Type B pancreatic cell (in vitro differentiated cells): ENCODE measurements at regions not wholly inside any gene's neighbourhood (a gene's known extent, or its start where the extent isn't known, plus 50 kb on each side); places are given as distances from the start of the nearest gene placed in this dataset.

Experiments
- DNase-seq: peaks from one replicate; pipeline ENCODE4 v3.0.0; 2021; ENCODE audit warnings: mixed read lengths; ENCODE audit not compliant: unreplicated experiment; ENCODE audit errors: extremely low spot score
- H3K27ac Mint-ChIP-seq: 2 replicates; pipeline ENCODE4 v1.8.0; 2021; ENCODE audit warnings: mild to moderate bottlenecking, mixed read lengths
- H3K27me3 Mint-ChIP-seq: 2 replicates; pipeline ENCODE4 v1.8.0; 2021; ENCODE audit warnings: mixed read lengths
- H3K36me3 Mint-ChIP-seq: 2 replicates; pipeline ENCODE4 v1.8.0; 2021; ENCODE audit warnings: mixed read lengths
- H3K4me1 Mint-ChIP-seq: one replicate; pipeline ENCODE4 v1.8.0; 2021; ENCODE audit warnings: mixed read lengths; ENCODE audit not compliant: unreplicated experiment
- H3K4me3 Mint-ChIP-seq: 2 replicates; pipeline ENCODE4 v1.8.0; 2021; ENCODE audit warnings: mild to moderate bottlenecking, mixed read lengths
- H3K9me3 Mint-ChIP-seq: 2 replicates; pipeline ENCODE4 v1.8.0; 2021; ENCODE audit warnings: mixed read lengths
- TF ChIP-seq, protein P1 (sequence below): fragments of 200-600 bp; sonication (generic); conservative IDR thresholded peaks from 2 replicates; pipeline ENCODE4 v1.5.0; 2021; ENCODE audit warnings: antibody characterized with exemption, mild to moderate bottlenecking

DNA sequence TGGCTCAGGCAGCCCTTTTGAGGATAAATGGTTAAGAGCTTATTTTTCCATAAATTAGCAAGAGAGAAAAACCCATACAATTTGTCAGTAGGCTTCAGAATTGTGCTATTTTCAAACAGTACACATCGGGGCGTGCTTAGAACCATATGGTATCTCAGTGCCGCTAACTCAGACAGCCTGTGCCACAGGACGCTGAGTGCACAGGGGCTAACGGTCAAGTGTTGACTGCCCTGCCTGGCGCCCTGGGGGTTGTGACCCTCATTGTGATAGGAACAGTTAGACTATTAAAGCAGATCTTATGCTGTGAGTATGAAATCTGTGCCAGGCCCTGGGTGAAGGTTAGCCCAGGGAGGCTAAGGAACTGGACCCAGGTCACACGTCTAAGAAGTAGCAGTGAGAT lies 1519.7 kb downstream of the BRD1 start:
- H3K9me3 Mint-ChIP-seq: peaks cover 6% of the 10 kb centered on the region
- H3K27ac Mint-ChIP-seq: no peak overlapping the region
- peaks cover 3% of the 10 kb centered on the region for H3K27me3 Mint-ChIP-seq
- H3K4me3 Mint-ChIP-seq: no peak overlapping the region
- peaks cover 13% of the 10 kb centered on the region for H3K4me1 Mint-ChIP-seq
- no peak for DNase-seq
- TF ChIP-seq, protein P1, sequence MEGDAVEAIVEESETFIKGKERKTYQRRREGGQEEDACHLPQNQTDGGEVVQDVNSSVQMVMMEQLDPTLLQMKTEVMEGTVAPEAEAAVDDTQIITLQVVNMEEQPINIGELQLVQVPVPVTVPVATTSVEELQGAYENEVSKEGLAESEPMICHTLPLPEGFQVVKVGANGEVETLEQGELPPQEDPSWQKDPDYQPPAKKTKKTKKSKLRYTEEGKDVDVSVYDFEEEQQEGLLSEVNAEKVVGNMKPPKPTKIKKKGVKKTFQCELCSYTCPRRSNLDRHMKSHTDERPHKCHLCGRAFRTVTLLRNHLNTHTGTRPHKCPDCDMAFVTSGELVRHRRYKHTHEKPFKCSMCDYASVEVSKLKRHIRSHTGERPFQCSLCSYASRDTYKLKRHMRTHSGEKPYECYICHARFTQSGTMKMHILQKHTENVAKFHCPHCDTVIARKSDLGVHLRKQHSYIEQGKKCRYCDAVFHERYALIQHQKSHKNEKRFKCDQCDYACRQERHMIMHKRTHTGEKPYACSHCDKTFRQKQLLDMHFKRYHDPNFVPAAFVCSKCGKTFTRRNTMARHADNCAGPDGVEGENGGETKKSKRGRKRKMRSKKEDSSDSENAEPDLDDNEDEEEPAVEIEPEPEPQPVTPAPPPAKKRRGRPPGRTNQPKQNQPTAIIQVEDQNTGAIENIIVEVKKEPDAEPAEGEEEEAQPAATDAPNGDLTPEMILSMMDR: no peak
- H3K36me3 Mint-ChIP-seq: no peaks in the 10 kb centered on the region

DNA sequence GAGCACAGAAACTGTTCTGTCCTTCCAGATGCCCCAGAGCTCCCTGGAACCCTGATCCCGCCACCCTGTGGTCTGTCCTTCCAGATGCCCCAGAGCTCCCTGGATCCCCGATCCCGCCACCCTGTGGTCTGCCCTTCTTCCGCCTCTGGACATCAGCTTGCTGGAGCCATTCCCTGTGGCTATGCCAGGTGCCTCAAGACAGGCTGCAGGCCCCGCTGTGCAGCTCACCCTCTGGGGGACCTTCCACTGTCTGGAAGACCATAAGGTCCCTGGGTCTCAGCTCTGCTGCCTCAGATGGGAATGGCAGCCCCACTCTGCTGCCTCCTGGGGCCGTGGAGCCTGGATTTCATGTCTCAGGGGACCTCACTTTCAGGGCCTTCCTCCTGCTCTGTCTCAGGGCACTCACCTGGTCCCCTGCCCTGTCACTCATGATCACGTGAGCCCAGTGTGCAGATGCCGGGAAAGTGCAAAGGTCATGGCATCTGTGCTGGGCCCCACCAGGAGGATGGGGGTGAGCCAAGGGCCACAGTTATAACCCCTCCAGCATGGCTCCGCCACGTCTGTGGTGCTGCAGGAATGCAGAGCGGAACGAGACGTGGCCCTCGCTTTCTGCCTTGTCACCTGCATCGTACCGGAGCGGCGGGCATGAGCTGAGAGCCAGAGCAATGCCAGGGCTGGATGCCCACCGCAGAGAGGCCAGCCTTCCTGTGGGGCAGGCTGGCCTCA lies 1520.7 kb downstream of the BRD1 start:
- Mint-ChIP-seq H3K27me3 (peaks cover 7% of the 10 kb centered on the region), H3K4me3 (no peak overlapping the region), H3K27ac (no peak overlapping the region), H3K4me1 (peaks cover 13% of the 10 kb centered on the region), H3K36me3 (no peaks in the 10 kb centered on the region), H3K9me3 (peaks cover 4% of the 10 kb centered on the region)
- TF ChIP-seq, protein P1: no peak
- DNase-seq: no peak

GRCh38 chr22:48306284-48306683 lies 1521.4 kb downstream of the BRD1 start:
- TF ChIP-seq, protein P1: no peak
- no peak overlapping the region for H3K27ac Mint-ChIP-seq

DNA sequence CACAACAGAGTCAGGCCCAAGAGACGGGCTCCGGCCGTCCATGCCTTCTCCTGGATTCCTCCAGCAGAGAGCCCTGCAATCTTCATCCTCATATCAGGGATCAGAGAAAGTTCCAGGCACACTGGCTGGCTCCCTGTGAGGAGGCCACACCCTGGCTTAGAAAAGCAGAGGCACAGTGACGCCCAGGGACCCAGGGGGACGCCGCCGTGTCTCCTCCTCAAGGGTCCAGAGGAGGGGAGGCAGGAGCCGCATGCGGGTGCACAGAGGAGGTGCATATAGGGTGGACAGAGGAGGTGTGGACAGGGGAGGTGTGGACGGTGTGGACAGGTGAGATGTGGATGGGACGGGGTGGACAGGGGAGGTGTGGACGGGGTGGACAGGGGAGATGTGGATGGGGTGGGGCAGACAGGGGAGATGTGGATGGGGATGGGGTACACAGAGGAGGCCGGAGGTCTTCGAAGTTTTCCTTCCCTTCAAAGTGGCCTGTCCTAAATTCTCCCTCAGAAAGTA lies 1521.9 kb downstream of the BRD1 start:
- no peak for DNase-seq
- no peaks in the 10 kb centered on the region for H3K36me3 Mint-ChIP-seq
- no peaks in the 10 kb centered on the region for H3K9me3 Mint-ChIP-seq
- TF ChIP-seq, protein P1: no peak
- H3K27ac Mint-ChIP-seq: no peak overlapping the region
- no peak overlapping the region for H3K4me3 Mint-ChIP-seq
- H3K27me3 Mint-ChIP-seq: peaks cover 10% of the 10 kb centered on the region
- peaks cover 13% of the 10 kb centered on the region for H3K4me1 Mint-ChIP-seq

More at GRCh38 chr22:48306284-48306683, 1521.4 kb downstream of the BRD1 start:
- Mint-ChIP-seq H3K9me3 (no peaks in the 10 kb centered on the region), H3K4me3 (no peak overlapping the region), H3K36me3 (no peaks in the 10 kb centered on the region), H3K4me1 (peaks cover 13% of the 10 kb centered on the region), H3K27me3 (peaks cover 10% of the 10 kb centered on the region)
- DNase-seq: no peak

GRCh38 chr22:48303369-48303725 lies 1524.3 kb downstream of the BRD1 start:
- Mint-ChIP-seq H3K4me3 (no peak overlapping the region), H3K4me1 (peaks cover 4% of the 10 kb centered on the region), H3K36me3 (no peaks in the 10 kb centered on the region), H3K9me3 (no peaks in the 10 kb centered on the region), H3K27ac (no peak overlapping the region), H3K27me3 (peaks cover 10% of the 10 kb centered on the region)
- TF ChIP-seq, protein P1: no peak
- no peak for DNase-seq
